ENCODE measurements at regions not wholly inside any gene's neighbourhood (a gene's known extent, or its start where the extent isn't known, plus 50 kb on each side); places are given as distances from the start of the nearest gene placed in this dataset.
"Not testable (repeated sequence)": the region's sequence is repeated elsewhere in the genome, so short reads cannot be mapped to it uniquely, and the experiment has no call there.

GRCh38 chr9:16293610-16294009, 576.9 kb downstream of the BNC2 start:
- H4K20me1 ChIP-seq (ENCODE audit: control insufficient read depth, extremely low read depth, insufficient read depth, low read length) = no peaks in the 10 kb centered on the region
- no peaks in the 10 kb centered on the region for H3K27me3 ChIP-seq (ENCODE audit: control insufficient read depth, extremely low read depth, insufficient read depth, low read length)
- H3K27ac ChIP-seq (ENCODE audit: control insufficient read depth, insufficient read depth, low read length) = no peak overlapping the region
- FAIRE-seq (no peak), DNase-seq (ENCODE audit: low read depth, low spot score) (no peak)
- dilution Hi-C loops (cut with MboI; ENCODE audit: extremely low pct_ligation_motif_present, low sequenced_read_pairs) = no loop called here
- H3K4me1 ChIP-seq (ENCODE audit: control insufficient read depth, extremely low read depth, insufficient read depth, low read length) = no peaks in the 10 kb centered on the region
- H3K9me3 ChIP-seq (ENCODE audit: control insufficient read depth, low read depth, low read length) = no peaks in the 10 kb centered on the region
- no peak overlapping the region for H3K9ac ChIP-seq (ENCODE audit: control insufficient read depth, extremely low read depth, insufficient read depth, low read length)
- no peak overlapping the region for H3K4me3 ChIP-seq (ENCODE audit: control insufficient read depth in 2 of 3, extremely low read depth in 1 of 3, insufficient read depth in 2 of 3, low read depth in 1 of 3, low read length in 3 of 3)
- no peak overlapping the region for H2AFZ ChIP-seq (ENCODE audit: control insufficient read depth, low read length)
- H3K79me2 ChIP-seq (ENCODE audit: control insufficient read depth, insufficient read depth, low read length) = no peaks in the 10 kb centered on the region
- TF ChIP-seq CTCF (optimal IDR thresholded peaks at IDR 0.05 in 1 of 3, IDR thresholded peaks at IDR 0.05 in 1 of 3, conservative IDR thresholded peaks at IDR 0.05 in 1 of 3; ENCODE audit: extremely low read depth in 1 of 3, insufficient read depth in 2 of 3, low read length in 3 of 3) (no peak), EZH2 (IDR thresholded peaks at IDR 0.05; ENCODE audit: low read length) (no peak)
- no peaks in the 10 kb centered on the region for H3K36me3 ChIP-seq (ENCODE audit: control insufficient read depth in 2 of 2, extremely low read depth in 1 of 2, insufficient read depth in 2 of 2, low read length in 2 of 2)
- no peak overlapping the region for H3K4me2 ChIP-seq (ENCODE audit: control insufficient read depth, extremely low read depth, insufficient read depth, low read depth, low read length)
- H3K9me1 ChIP-seq (ENCODE audit: control insufficient read depth, extremely low read depth, insufficient read depth, low read length) = no peaks in the 10 kb centered on the region

GRCh38 chr9:16294133-16294770, 576.2 kb downstream of the BNC2 start:
- H3K9me3 ChIP-seq (ENCODE audit: control insufficient read depth, low read depth, low read length) = no peaks in the 10 kb centered on the region
- H4K20me1 ChIP-seq (ENCODE audit: control insufficient read depth, extremely low read depth, insufficient read depth, low read length) = no peaks in the 10 kb centered on the region
- H3K27ac ChIP-seq (ENCODE audit: control insufficient read depth, insufficient read depth, low read length) = no peak overlapping the region
- DNase-seq (ENCODE audit: low read depth, low spot score) (no peak), FAIRE-seq (no peak)
- H3K4me2 ChIP-seq (ENCODE audit: control insufficient read depth, extremely low read depth, insufficient read depth, low read depth, low read length) = no peak overlapping the region
- H3K79me2 ChIP-seq (ENCODE audit: control insufficient read depth, insufficient read depth, low read length) = no peaks in the 10 kb centered on the region
- TF ChIP-seq CTCF (optimal IDR thresholded peaks at IDR 0.05 in 1 of 3, IDR thresholded peaks at IDR 0.05 in 1 of 3, conservative IDR thresholded peaks at IDR 0.05 in 1 of 3; ENCODE audit: extremely low read depth in 1 of 3, insufficient read depth in 2 of 3, low read length in 3 of 3) = no peak
- no peak for TF ChIP-seq EZH2 (IDR thresholded peaks at IDR 0.05; ENCODE audit: low read length)
- H3K4me1 ChIP-seq (ENCODE audit: control insufficient read depth, extremely low read depth, insufficient read depth, low read length) = no peaks in the 10 kb centered on the region
- no peak overlapping the region for H2AFZ ChIP-seq (ENCODE audit: control insufficient read depth, low read length)
- H3K9ac ChIP-seq (ENCODE audit: control insufficient read depth, extremely low read depth, insufficient read depth, low read length) = no peak overlapping the region
- H3K9me1 ChIP-seq (ENCODE audit: control insufficient read depth, extremely low read depth, insufficient read depth, low read length) = no peaks in the 10 kb centered on the region
- no peak overlapping the region for H3K4me3 ChIP-seq (ENCODE audit: control insufficient read depth in 2 of 3, extremely low read depth in 1 of 3, insufficient read depth in 2 of 3, low read depth in 1 of 3, low read length in 3 of 3)
- no peaks in the 10 kb centered on the region for H3K27me3 ChIP-seq (ENCODE audit: control insufficient read depth, extremely low read depth, insufficient read depth, low read length)
- H3K36me3 ChIP-seq (ENCODE audit: control insufficient read depth in 2 of 2, extremely low read depth in 1 of 2, insufficient read depth in 2 of 2, low read length in 2 of 2) = no peaks in the 10 kb centered on the region
- dilution Hi-C loops (cut with MboI; ENCODE audit: extremely low pct_ligation_motif_present, low sequenced_read_pairs) = no loop called here

GRCh38 chr9:16294940-16295339, 575.5 kb downstream of the BNC2 start:
- H2AFZ ChIP-seq (ENCODE audit: control insufficient read depth, low read length); H3K9me3 ChIP-seq (ENCODE audit: control insufficient read depth, low read depth, low read length); H3K9ac ChIP-seq (ENCODE audit: control insufficient read depth, extremely low read depth, insufficient read depth, low read length); H3K27ac ChIP-seq (ENCODE audit: control insufficient read depth, insufficient read depth, low read length); H3K4me2 ChIP-seq (ENCODE audit: control insufficient read depth, extremely low read depth, insufficient read depth, low read depth, low read length); H3K4me3 ChIP-seq (ENCODE audit: control insufficient read depth in 2 of 3, extremely low read depth in 1 of 3, insufficient read depth in 2 of 3, low read depth in 1 of 3, low read length in 3 of 3); H4K20me1 ChIP-seq (ENCODE audit: control insufficient read depth, extremely low read depth, insufficient read depth, low read length); H3K79me2 ChIP-seq (ENCODE audit: control insufficient read depth, insufficient read depth, low read length); H3K27me3 ChIP-seq (ENCODE audit: control insufficient read depth, extremely low read depth, insufficient read depth, low read length); H3K36me3 ChIP-seq (ENCODE audit: control insufficient read depth in 2 of 2, extremely low read depth in 1 of 2, insufficient read depth in 2 of 2, low read length in 2 of 2); FAIRE-seq; dilution Hi-C loops (cut with MboI; ENCODE audit: extremely low pct_ligation_motif_present, low sequenced_read_pairs); H3K4me1 ChIP-seq (ENCODE audit: control insufficient read depth, extremely low read depth, insufficient read depth, low read length); DNase-seq (ENCODE audit: low read depth, low spot score); H3K9me1 ChIP-seq (ENCODE audit: control insufficient read depth, extremely low read depth, insufficient read depth, low read length): not testable (repeated sequence)

GRCh38 chr9:16299368-16299767, 571.1 kb downstream of the BNC2 start:
- H3K27me3 ChIP-seq (ENCODE audit: control insufficient read depth, extremely low read depth, insufficient read depth, low read length); H3K4me1 ChIP-seq (ENCODE audit: control insufficient read depth, extremely low read depth, insufficient read depth, low read length); dilution Hi-C loops (cut with MboI; ENCODE audit: extremely low pct_ligation_motif_present, low sequenced_read_pairs); H3K9ac ChIP-seq (ENCODE audit: control insufficient read depth, extremely low read depth, insufficient read depth, low read length); DNase-seq (ENCODE audit: low read depth, low spot score); H3K4me2 ChIP-seq (ENCODE audit: control insufficient read depth, extremely low read depth, insufficient read depth, low read depth, low read length); H3K79me2 ChIP-seq (ENCODE audit: control insufficient read depth, insufficient read depth, low read length); H3K36me3 ChIP-seq (ENCODE audit: control insufficient read depth in 2 of 2, extremely low read depth in 1 of 2, insufficient read depth in 2 of 2, low read length in 2 of 2); H3K27ac ChIP-seq (ENCODE audit: control insufficient read depth, insufficient read depth, low read length); H3K4me3 ChIP-seq (ENCODE audit: control insufficient read depth in 2 of 3, extremely low read depth in 1 of 3, insufficient read depth in 2 of 3, low read depth in 1 of 3, low read length in 3 of 3); FAIRE-seq; H3K9me3 ChIP-seq (ENCODE audit: control insufficient read depth, low read depth, low read length); H4K20me1 ChIP-seq (ENCODE audit: control insufficient read depth, extremely low read depth, insufficient read depth, low read length); H2AFZ ChIP-seq (ENCODE audit: control insufficient read depth, low read length); H3K9me1 ChIP-seq (ENCODE audit: control insufficient read depth, extremely low read depth, insufficient read depth, low read length): not testable (repeated sequence)
